GM18861 (cell line): ENCODE measurements at regions not wholly inside any gene's neighbourhood (a gene's known extent, or its start where the extent isn't known, plus 50 kb on each side); places are given as distances from the start of the nearest gene placed in this dataset.
"Not testable (repeated sequence)": the region's sequence is repeated elsewhere in the genome, so short reads cannot be mapped to it uniquely, and the experiment has no call there.

Experiments
- ATAC-seq: cut with Tn5 transposase; IDR thresholded peaks from one replicate; pipeline ENCODE4 v1.9.1; 2021; ENCODE audit not compliant: unreplicated experiment

DNA sequence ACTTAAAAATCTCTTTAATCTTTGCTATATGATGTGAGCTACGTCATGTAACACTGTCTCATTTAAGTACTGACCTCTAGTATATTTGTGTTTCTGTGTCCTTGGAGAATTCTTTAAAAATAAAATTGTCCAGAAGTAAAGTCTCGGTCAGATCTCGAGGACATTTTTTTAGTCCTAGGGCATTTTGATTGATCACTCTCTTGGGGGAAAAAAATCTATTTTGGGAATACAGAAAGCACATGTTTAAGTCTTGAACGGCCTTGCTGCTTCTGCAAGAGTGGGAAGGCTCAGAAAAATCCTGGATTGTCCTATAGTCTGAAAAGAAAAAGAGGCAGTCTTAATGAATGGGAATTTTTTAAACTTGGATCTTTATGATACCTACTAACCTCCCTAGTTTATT is 234.3 kb downstream of the UTRN start:
- no peak for ATAC-seq

DNA sequence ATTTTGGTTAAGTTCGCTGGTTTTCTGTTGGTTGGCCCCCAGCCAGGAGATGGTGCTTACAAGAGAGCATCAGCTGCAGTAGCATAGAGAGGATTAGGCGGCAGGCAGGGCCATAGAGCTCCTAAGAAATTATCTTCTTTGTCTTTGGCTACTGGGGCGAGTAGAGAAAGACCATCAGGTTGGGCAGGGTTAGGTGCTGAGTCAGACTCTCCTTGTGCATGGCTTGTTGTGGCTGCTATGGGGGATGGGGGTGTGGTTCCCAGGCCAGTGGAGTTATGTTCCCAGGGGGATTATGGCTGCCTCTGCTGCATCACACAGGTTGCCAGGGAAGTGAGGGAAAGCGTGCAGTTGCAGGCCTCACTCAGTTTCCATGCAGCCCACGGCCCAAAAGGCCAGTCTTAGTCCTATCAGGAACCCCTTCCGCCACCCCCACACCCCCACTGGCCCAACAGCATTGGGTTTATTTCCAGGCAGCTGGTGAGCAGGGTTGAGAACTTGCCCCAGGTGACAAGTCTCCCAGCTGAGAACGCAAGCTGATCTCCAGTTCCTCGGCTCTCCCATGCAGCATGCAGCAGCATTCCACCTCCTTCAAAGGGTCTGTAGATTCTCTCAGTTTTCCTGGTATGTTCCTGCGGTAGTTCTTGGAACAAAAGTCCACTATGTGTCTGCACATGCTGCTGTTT is 243.7 kb downstream of the UTRN start:
- no peak for ATAC-seq

DNA sequence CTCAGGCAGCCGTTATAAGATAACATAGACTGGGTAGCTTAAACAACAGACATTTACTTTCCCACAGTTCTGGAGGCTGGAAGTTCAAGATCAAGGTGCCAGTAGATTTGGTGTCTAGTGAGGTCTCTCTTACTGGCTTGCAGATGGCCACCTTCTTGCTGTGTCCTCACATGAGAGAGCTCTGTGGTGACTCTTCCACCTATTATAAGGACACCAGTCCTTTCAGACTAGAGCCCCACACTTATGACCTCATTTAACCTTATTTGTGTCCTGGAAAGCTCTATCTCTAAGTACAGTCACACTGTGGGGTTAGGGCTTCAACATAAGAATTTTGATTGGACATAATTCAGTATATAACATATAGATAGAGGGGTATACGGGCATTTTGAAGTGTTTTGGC is 245.0 kb downstream of the UTRN start:
- ATAC-seq, result no peak

DNA sequence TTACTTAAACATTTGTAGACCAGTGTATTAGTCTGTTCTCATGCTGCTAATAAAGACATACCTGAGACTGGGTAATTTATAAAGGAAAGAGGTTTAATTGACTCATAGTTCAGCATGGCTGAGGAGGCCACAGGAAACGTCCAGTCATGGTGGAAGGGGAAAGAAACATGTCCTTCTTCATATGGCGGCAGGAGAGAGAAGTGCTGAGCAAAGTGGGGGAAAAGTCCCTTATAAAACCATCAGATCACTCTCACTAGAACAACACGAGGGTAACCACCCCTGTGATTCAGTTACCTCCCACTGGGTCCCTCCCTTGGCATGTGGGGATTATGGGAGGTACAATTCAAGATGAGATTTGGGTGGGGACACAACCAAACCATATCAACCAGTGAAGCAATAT is 247.1 kb downstream of the UTRN start:
- not testable (repeated sequence) for ATAC-seq

DNA sequence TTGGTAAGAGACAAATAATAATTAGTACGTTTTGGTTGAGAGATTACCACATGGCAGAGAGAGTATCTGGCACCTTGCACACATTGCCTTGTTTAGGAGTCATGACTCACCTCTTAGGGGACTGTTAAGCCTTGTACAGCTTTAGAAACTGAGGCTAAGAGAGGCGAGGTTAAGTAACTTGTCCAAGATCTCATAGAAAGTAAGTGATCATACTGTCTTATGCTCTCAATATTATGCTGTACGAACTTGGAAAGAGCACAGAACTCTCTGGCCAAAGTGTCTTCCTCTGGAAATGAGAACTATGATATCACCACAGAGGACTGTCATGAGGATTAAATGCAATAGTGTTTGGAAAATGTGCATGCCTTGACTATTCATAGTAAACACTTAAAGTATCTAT is 249.0 kb downstream of the UTRN start:
- no peak for ATAC-seq

DNA sequence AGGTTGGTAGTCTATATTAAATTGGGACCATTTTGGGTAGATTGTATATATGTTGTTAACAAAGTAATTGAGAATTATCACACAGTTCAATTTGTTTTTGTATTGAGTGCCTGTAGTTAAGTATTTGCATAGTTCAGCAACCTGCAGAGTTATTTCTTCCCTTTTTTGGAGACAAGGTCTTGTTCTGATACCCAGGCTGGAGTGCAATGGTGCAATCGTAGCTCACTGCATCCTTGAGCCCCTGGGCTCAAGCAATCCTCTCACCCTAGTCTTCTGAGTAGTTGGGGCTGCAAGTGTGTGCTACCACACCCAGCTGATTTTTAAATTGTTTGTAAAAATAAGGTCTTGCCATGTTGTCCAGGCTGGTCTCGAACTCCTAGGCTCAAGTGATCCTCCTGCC is 250.5 kb downstream of the UTRN start:
- ATAC-seq, result no peak

DNA sequence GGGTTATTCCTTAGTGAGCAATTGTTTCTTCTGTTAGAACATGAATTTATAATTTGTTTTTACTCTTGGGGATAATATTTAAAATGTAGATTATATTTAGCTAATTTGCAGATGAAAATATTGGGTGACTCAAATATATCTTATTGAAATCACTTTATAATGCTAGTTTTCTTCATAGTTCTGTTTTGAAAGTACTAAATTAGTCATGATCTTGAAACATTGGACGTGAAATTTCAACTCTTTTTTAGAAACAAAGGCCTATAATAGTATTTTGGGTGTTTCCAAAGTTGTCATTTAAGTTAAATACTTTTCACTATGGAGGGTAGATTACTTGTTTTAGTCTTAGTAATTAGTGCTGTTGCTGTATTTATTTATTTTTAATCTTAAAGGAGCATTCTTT is 250.9 kb downstream of the UTRN start:
- ATAC-seq, result peak; percentile 45

DNA sequence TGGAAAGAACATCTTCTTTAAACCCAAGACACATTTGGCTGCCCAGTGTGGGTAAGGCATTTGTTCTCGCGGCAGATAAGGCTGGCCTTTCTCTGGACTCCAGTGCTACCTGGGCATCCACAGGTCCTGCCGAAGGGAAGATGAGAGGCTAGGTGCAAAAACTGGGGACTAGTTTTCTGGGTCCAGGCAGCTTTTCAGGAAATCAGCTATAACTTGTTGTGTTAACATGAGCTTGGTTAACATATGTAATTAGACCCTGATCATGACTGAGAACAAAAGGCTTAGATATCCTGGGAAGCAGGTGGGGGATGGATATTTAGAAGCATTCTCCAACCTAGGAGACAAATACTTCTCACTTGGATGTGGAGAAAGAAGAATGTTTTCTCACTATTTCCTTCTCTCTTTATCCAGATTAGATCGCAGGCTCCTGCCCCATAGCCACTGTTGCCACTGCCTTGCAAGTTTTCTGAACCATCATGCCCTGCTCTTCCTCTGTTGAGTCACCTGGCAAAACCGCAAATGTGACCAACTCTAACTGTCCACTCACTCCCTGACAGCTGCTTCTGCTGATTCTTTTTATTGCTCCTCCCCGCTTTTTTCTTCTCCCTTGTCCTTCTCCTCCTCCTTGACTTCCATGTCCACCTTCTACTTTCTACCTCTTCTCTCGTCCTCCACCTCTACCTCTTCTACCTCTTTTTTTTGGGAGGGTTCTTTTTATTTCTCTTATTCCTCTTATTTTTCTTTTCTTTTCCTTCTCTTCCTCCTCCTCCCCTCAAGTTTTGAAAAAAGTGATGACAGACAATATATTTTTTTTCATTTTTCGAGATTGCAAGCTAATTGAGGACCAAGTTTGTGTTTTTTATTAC is 258.1 kb downstream of the UTRN start:
- ATAC-seq, result no peak

DNA sequence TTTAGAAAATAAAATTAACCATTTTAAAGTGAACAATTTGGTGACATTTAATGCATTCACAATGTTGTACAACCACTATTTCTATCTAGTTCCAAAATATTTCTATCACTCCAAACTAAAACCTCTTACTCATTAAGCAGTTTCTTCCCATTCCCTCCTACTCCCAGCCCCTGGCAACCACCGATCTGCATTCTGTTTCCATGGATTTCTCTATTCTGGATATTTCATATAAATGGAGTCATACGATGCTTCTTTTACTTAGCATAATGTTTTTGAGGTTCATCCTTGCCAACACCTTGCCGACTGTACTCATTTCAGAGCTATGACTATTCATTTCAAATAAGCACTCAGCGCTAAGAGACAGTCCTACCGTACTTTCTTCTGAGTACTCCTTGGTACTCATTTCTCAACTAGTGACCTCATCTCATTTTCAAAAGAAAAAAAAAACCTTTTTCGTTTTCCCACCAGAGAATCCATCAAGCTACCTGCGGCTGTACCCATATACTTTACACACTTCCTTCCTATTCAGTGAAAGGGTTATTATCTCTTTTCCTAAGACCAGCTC is 259.2 kb downstream of the UTRN start:
- ATAC-seq, result no peak

DNA sequence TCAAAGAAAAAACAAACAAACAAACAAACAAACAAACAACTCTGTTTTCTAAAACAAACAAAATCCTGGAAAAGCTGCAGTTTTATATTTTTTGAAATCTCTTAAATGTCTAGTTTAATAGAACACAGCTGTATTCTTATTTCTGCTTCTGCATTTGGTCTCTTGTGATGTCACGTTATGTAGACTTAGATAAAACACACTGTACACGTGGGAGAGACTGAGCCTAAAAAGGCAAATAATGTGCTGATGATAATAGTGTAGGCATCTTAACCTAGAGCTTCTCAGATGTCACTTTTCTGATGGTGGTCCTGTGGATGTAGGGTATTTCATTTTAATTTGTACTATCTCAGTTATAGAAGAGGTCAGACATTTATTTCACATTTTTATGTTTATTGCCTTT is 261.7 kb downstream of the UTRN start:
- ATAC-seq, result no peak

DNA sequence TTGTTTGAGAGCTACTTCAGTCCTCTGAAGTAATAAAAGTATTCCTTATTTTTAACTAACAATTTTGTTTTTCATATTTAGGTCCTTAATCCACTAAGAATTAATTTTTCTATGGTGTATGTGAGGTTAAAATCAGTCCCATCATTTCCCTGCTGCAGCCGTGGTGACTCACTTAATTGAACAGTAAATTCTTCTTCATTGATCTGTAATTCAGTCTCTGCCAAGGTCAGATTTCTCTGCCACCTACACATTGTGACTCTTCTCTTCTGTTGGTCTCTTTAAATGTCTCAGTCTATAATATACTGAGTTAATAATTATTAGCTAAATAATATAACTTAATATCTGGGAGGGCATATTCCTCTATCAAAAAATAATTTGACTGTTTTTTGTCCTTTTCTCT is 262.3 kb downstream of the UTRN start:
- no peak for ATAC-seq

DNA sequence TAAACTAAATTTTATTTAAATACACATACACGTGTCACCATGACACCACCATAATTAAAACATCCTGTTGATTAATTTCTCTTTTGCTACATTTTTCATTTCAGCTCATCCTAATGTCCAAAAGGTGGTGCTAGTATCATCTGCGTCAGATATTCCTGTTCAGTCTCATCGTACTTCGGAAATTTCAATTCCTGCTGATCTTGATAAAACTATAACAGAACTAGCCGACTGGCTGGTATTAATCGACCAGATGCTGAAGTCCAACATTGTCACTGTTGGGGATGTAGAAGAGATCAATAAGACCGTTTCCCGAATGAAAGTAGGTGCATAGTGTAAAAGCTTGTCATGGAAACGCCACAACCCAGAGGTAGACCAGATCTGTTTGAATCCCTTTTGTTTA is 263.4 kb downstream of the UTRN start:
- ATAC-seq, result no peak

DNA sequence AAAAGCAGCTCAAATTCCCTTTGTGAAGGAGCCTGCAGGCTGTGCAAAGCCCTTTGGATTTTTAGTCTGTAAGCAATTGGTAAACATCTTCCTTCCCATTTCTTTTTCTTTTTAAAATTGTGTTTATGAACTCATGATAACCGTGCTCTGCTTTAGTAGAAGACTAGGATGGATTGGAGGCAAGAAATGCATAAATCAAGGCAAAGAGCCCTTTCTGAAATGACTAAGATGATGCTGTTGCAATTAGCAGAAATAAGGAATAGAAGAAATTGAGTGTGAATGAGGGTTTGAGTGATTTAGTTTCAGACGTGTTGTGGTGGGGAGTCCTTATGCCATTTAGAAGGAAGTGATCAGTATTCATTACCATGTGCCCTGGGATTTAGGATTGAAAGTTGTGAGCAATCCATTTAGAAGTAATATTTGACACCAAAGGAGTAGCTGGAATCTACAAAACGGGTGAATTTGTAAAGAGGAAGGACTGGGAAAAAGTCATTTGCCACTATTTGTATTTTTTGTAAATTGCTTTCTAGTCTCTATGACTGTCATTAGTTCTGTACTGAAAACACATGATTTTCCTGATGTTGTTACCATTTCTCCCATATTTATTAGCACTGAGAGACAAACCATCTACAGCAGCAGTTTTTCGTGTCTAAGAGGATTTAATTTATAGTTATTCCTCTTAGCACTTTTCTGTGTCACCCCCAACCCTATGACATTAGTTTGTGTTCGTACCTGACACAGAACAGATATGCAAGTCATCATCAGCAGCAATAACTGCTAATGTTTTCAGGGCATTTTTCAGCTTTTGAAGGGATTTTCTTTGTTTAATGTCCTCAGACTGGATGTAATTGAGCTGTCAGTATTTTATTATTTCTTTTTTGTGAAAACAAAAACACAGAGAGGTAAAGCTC is 265.0 kb downstream of the UTRN start:
- ATAC-seq, result no peak

DNA sequence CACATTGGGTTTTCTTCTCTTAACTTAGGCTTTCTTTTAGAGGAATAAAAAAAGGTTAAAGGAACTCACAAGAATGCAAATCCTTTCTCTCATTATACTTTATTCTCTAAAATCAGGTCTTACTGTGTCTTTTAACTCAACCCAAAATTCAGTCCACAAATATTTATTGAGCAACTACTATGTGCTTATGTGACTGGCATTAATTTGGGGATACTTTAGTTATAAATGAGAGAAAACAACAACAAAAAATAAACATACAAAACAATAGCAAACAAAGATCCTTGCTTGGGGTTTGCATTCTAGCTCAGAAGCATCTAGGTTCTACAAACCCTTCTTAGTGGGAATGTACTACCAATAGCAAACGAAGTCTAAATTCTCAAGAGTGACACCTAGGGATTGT is 266.2 kb downstream of the UTRN start:
- no peak for ATAC-seq

DNA sequence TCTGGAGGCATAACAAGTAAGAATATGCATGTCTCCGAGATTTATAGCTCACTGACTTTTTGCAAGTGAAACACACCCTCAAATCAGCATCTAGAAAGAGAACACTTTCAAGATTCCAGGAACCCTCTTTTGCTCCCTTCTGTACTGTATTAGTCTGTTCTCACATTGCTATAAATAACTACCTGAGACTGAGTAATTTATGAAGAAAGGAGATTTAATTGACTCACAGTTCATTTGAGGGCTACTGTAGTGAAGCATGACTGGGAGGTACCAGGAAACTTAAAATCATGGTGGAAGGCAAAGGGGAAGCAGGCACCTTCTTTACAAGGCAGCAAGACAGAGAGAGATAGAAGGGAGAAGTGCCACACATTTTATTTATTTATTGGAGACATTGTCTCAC is 269.9 kb downstream of the UTRN start:
- ATAC-seq, result no peak

DNA sequence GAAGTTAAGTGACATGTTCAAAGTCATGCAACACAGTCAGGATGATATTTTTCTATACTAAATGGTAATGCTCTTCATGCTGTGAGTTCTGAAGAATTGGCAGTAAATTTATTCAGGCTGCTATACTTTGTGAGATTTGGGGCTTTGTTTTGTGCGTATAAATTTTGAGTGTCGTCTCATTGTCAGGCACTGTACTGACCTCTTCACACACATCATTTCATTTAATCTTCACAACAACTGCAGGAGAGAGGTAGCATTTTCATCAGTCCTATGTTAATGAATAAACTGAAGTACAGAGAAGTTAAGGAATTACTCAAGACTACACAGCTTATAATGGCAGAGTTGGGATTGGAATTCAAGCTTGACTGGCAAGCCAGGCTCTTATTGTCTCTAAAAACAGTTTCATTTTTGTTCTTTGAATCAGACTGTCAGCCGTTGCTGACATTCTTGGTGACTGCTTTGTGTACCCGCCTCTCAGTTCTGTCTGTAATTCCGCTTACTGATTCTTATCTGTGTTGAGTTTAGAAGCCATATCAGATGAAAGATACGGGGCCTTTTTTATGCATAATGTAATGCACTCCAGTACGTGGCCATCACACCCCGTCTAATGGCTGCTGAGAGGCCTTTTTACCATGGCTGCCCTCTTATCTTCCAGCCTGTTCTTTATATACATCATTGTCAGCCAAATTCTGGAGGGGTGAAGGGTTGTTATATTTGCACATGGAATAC is 274.9 kb downstream of the UTRN start:
- no peak for ATAC-seq

DNA sequence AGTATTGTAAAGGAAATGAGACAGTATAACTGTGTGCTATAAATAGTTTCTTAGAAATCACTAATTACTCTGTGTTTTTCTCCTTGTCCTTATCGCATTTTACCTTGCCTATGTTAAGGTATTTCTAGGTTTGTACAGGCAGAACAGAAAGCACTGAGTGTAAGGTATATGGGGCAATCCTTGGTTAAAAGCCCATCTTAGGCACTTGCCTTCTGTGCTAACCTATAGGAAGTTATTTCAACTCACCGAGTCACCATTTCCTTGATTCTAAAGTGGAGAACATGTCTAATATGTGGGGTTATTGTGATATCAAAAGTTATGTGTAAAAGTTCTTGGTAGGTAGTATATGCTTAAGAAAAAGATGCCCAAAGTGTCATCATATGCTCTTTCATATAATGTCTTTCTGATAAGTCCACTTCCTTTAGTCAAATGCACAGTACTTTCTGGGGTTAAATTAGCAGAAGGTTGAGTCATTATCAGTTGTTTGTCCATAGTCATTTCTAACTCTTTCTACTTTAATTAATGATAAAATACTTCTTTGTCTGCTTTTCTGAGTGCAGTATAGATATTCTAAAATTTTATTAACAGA is 276.4 kb downstream of the UTRN start:
- no peak for ATAC-seq

DNA sequence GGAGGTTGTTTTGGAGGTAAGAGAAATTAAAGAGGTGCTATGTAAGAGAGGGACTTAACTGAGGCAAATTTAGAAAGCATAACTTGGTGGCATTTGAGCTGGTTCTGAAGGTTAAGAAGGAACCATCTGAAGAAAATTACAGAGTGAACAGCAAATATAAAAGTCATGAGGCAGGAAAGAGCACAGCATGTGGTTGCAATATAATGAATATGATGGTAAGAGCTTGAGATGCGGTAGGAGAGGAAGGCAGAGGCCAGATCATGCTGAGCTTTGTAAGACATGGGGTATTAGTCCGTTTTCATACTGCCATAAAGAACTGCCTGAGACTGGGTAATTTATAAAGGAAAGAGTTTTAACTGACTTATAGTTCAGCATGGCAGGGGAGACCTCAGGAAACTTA is 279.1 kb downstream of the UTRN start:
- ATAC-seq, result no peak

DNA sequence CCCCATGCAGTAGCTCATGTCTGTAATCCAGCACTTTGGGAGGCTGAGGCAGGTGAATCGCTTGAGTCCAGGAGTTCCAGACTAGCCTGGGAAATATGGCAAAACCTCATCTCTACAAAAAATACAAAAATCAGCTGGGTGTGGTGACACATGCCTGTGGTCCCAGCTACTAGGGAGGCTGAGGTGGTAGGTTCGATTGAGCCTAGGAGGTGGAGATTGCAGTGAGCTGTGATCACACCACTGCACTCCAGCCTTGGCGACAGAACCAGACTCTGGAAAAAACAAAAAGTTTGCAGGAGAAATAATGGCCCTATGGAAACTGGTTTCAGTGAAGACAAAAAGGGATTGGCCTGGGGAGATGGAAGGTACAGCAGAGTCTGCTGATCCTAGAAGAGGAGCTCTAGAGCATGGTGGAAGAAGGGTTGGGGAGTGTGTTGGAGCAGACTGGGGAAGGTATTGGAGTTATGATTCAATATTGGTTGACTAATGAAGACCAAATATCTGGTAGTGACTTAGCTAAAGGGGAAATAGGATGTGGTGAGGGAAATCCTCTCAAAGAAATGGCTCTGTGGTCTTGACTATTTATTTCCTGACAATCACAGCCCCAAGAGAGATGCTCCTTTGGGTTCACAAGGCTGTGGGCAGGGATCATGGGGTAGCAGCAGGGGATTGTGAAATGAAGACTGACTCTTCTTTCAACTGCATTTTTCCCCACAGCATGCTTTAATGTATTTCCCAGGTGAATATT is 281.9 kb downstream of the UTRN start:
- no peak for ATAC-seq

DNA sequence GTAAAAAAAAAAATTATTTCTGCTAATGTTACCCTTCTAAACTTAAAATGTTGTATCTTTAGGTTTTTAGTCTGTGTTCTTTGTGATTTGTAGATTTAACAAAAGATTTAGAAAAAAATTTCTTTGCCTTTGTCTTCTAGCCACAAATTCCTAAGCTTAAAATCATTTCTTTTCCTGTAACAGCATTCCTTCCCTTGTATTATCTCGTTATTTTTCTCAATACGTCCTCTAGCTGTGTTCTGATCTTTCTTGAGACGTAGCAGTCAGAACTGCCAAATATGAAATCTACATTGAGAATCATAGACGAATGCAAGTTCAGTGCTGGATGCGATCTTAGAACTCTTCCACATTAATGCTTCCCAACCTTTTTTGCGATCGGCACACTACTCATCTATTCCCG is 283.1 kb downstream of the UTRN start:
- ATAC-seq, result no peak
